Panc1 (cell line): ENCODE measurements at regions not wholly inside any gene's neighbourhood (a gene's known extent, or its start where the extent isn't known, plus 50 kb on each side); places are given as distances from the start of the nearest gene placed in this dataset.

Source experiments
- POLR2AphosphoS5 ChIP-seq: IDR thresholded peaks from 2 replicates; pipeline ENCODE4 v1.6.1; 2012; ENCODE audit warnings: mild to moderate bottlenecking, low read depth, low read length, moderate library complexity
- TCF7L2 ChIP-seq: IDR thresholded peaks from 2 replicates; pipeline ENCODE4 v1.6.1; 2011; ENCODE audit warnings: mild to moderate bottlenecking, low read depth, low read length, inconsistent platforms
- TF ChIP-seq, protein P1 (sequence below), 2 experiments: IDR thresholded peaks; 2 replicates each; pipeline ENCODE4 v1.6.1; 2011 to 2012; ENCODE audit warnings: low read depth in 2 of 2, control low read depth in 1 of 2, low read length in 1 of 2, mild to moderate bottlenecking in 1 of 2, moderate library complexity in 1 of 2; ENCODE audit not compliant: insufficient read depth in 1 of 2
- TF ChIP-seq, protein P2 (sequence below): fragments of 450-650 bp; IDR thresholded peaks from 2 replicates; pipeline ENCODE4 v1.5.1; 2017; ENCODE audit warnings: mild to moderate bottlenecking

DNA sequence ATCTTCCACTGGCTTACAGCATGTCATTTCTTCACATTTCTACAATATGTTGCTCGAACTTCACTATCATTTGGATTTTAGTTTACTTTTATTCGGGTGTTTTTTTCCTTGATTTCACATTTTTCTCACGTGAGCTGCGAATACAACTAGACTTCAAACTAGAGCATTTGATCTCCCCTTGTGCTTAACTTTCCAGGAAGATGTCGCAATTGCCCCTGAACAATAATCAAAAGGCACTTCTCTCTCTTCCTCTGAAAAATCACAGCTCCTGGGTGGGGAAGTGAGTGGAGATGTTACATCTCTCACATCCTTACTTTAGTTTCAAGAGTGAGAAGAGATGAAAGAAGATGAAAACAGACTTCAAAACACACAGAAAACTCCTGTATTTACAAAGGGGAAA lies 587.9 kb downstream of the TBL1XR1 start:
- TF ChIP-seq POLR2AphosphoS5 (no peak), TCF7L2 (no peak)
- TF ChIP-seq, protein P1, sequence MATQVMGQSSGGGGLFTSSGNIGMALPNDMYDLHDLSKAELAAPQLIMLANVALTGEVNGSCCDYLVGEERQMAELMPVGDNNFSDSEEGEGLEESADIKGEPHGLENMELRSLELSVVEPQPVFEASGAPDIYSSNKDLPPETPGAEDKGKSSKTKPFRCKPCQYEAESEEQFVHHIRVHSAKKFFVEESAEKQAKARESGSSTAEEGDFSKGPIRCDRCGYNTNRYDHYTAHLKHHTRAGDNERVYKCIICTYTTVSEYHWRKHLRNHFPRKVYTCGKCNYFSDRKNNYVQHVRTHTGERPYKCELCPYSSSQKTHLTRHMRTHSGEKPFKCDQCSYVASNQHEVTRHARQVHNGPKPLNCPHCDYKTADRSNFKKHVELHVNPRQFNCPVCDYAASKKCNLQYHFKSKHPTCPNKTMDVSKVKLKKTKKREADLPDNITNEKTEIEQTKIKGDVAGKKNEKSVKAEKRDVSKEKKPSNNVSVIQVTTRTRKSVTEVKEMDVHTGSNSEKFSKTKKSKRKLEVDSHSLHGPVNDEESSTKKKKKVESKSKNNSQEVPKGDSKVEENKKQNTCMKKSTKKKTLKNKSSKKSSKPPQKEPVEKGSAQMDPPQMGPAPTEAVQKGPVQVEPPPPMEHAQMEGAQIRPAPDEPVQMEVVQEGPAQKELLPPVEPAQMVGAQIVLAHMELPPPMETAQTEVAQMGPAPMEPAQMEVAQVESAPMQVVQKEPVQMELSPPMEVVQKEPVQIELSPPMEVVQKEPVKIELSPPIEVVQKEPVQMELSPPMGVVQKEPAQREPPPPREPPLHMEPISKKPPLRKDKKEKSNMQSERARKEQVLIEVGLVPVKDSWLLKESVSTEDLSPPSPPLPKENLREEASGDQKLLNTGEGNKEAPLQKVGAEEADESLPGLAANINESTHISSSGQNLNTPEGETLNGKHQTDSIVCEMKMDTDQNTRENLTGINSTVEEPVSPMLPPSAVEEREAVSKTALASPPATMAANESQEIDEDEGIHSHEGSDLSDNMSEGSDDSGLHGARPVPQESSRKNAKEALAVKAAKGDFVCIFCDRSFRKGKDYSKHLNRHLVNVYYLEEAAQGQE (IDR thresholded peaks at IDR 0.05; ENCODE audit: insufficient read depth in 1 of 2, low read depth in 2 of 2, low read length in 1 of 2): no peak
- TF ChIP-seq, protein P2, sequence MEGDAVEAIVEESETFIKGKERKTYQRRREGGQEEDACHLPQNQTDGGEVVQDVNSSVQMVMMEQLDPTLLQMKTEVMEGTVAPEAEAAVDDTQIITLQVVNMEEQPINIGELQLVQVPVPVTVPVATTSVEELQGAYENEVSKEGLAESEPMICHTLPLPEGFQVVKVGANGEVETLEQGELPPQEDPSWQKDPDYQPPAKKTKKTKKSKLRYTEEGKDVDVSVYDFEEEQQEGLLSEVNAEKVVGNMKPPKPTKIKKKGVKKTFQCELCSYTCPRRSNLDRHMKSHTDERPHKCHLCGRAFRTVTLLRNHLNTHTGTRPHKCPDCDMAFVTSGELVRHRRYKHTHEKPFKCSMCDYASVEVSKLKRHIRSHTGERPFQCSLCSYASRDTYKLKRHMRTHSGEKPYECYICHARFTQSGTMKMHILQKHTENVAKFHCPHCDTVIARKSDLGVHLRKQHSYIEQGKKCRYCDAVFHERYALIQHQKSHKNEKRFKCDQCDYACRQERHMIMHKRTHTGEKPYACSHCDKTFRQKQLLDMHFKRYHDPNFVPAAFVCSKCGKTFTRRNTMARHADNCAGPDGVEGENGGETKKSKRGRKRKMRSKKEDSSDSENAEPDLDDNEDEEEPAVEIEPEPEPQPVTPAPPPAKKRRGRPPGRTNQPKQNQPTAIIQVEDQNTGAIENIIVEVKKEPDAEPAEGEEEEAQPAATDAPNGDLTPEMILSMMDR: no peak
